ENCODE measurements at regions not wholly inside any gene's neighbourhood (a gene's known extent, or its start where the extent isn't known, plus 50 kb on each side); places are given as distances from the start of the nearest gene placed in this dataset.

DNA sequence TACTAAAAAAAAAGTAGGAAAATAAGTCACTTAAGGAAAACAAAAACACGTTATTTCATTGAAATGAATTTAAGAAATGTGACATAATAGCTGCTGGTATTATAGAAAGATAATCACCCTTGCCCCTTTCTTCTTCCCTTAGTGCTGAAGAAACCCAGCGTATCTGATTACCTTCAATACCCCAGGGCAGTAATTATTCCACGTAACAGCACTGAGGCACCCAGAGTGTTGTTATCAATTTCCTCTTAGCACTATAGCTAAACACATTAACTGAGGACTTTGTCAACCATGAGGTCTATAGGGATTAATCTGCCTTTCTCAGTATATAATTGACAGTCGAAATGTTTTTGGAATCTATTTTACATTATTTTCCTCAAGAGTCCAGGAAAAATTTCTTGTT lies 180.0 kb upstream of the NXPH2 start:
- no peak for TF ChIP-seq EZH2 (IDR thresholded peaks at IDR 0.05; ENCODE audit: borderline replicate concordance, low read depth, low read length, severe bottlenecking)
- TF ChIP-seq, protein P1, sequence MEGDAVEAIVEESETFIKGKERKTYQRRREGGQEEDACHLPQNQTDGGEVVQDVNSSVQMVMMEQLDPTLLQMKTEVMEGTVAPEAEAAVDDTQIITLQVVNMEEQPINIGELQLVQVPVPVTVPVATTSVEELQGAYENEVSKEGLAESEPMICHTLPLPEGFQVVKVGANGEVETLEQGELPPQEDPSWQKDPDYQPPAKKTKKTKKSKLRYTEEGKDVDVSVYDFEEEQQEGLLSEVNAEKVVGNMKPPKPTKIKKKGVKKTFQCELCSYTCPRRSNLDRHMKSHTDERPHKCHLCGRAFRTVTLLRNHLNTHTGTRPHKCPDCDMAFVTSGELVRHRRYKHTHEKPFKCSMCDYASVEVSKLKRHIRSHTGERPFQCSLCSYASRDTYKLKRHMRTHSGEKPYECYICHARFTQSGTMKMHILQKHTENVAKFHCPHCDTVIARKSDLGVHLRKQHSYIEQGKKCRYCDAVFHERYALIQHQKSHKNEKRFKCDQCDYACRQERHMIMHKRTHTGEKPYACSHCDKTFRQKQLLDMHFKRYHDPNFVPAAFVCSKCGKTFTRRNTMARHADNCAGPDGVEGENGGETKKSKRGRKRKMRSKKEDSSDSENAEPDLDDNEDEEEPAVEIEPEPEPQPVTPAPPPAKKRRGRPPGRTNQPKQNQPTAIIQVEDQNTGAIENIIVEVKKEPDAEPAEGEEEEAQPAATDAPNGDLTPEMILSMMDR (IDR thresholded peaks at IDR 0.05; ENCODE audit: borderline replicate concordance, extremely low read depth, low read length, poor library complexity, severe bottlenecking), result no peak

Data from DND-41 (cell line).